SU-DHL-6 (cell line): ENCODE measurements at regions not wholly inside any gene's neighbourhood (a gene's known extent, or its start where the extent isn't known, plus 50 kb on each side); places are given as distances from the start of the nearest gene placed in this dataset.

Experiments
- H2AFZ ChIP-seq: fragments of 200-600 bp; sonication (generic); 2 replicates; pipeline ENCODE4 v1.6.1; 2014; ENCODE audit warnings: low read depth, mild to moderate bottlenecking, moderate library complexity, mixed read lengths, antibody characterized with exemption, low read length; ENCODE audit not compliant: severe bottlenecking
- H3F3A ChIP-seq: fragments of 200-600 bp; shearing (Covaris generic); 2 replicates; pipeline ENCODE4 v1.6.0; 2016; ENCODE audit warnings: antibody characterized with exemption, mild to moderate bottlenecking; ENCODE audit not compliant: insufficient read depth
- H3K27ac ChIP-seq: fragments of 200-600 bp; sonication (generic); 2 replicates; pipeline ENCODE4 v1.5.1; 2016; ENCODE audit warnings: low read depth, mild to moderate bottlenecking, low read length, moderate library complexity, mixed read lengths
- H3K27me3 ChIP-seq: fragments of 200-600 bp; sonication (generic), shearing (Covaris generic); 2 replicates; pipeline ENCODE4 v1.6.0; 2014; ENCODE audit warnings: mild to moderate bottlenecking, low read length
- H3K36me3 ChIP-seq: fragments of 200-600 bp; sonication (generic); 2 replicates; pipeline ENCODE4 v1.6.1; 2014; ENCODE audit warnings: mild to moderate bottlenecking, low read length, mixed read lengths
- H3K4me2 ChIP-seq: fragments of 300-600, 200-600 bp; shearing (Covaris generic), sonication (generic); 2 replicates; pipeline ENCODE4 v1.6.0; 2014; ENCODE audit warnings: low read length, low read depth, mild to moderate bottlenecking; ENCODE audit not compliant: poor library complexity, severe bottlenecking
- H3K4me3 ChIP-seq: fragments of 200-600 bp; sonication (generic); 2 replicates; pipeline ENCODE4 v1.5.1; 2014; ENCODE audit warnings: antibody characterized with exemption, low read length, mild to moderate bottlenecking, mixed read lengths; ENCODE audit not compliant: insufficient read depth, poor library complexity, severe bottlenecking
- H3K79me2 ChIP-seq: fragments of 200-600 bp; sonication (generic); 2 replicates; pipeline ENCODE4 v1.6.1; 2014; ENCODE audit warnings: mild to moderate bottlenecking, low read length, moderate library complexity; ENCODE audit not compliant: insufficient read depth
- H3K9ac ChIP-seq: fragments of 200-600 bp; sonication (generic); 2 replicates; pipeline ENCODE4 v1.7.0; 2014; ENCODE audit warnings: mild to moderate bottlenecking, low read length
- H3K9me2 ChIP-seq: fragments of 200-600 bp; sonication (generic); replicated peaks from 2 replicates; pipeline ENCODE4 v1.6.1; 2014; ENCODE audit warnings: low read length; ENCODE audit not compliant: insufficient read depth
- H3K9me3 ChIP-seq: fragments of 200-600 bp; sonication (generic); 2 replicates; pipeline ENCODE4 v1.6.1; 2014; ENCODE audit warnings: low read length, mixed read lengths; ENCODE audit not compliant: insufficient read depth
- H4K20me1 ChIP-seq: fragments of 200-600 bp; sonication (generic); 2 replicates; pipeline ENCODE4 v1.6.1; 2014; ENCODE audit warnings: low read depth, mild to moderate bottlenecking, antibody characterized with exemption, low read length, moderate library complexity, mixed read lengths
- EZH2phosphoT487 ChIP-seq: fragments of 200-600 bp; sonication (generic), shearing (Covaris generic); conservative IDR thresholded peaks from 2 replicates; pipeline ENCODE4 v1.6.1; 2018; ENCODE audit warnings: mild to moderate bottlenecking, antibody characterized with exemption, low read length, moderate library complexity, mixed read lengths
- TF ChIP-seq, protein P1 (sequence below): fragments of 200-600 bp; sonication (generic); IDR thresholded peaks from one replicate; pipeline ENCODE4 v1.5.1; 2017; ENCODE audit warnings: antibody characterized with exemption, mild to moderate bottlenecking, low read length, moderate library complexity; ENCODE audit not compliant: insufficient read depth, poor library complexity, severe bottlenecking

GRCh38 chr12:41966916-41967315 is 177.8 kb downstream of the GXYLT1 start:
- Histone ChIP-seq H4K20me1 (no peaks in the 10 kb centered on the region), H3K9me3 (no peaks in the 10 kb centered on the region), H3K27me3 (no peaks in the 10 kb centered on the region), H2AFZ (no peak overlapping the region), H3K9ac (no peak overlapping the region), H3K27ac (no peak overlapping the region), H3K36me3 (no peaks in the 10 kb centered on the region), H3K9me2 (no peaks in the 10 kb centered on the region), H3F3A (no peaks in the 10 kb centered on the region), H3K79me2 (no peaks in the 10 kb centered on the region), H3K4me3 (no peak overlapping the region), H3K4me2 (no peak overlapping the region)
- TF ChIP-seq EZH2phosphoT487 = no peak
- TF ChIP-seq, protein P1, sequence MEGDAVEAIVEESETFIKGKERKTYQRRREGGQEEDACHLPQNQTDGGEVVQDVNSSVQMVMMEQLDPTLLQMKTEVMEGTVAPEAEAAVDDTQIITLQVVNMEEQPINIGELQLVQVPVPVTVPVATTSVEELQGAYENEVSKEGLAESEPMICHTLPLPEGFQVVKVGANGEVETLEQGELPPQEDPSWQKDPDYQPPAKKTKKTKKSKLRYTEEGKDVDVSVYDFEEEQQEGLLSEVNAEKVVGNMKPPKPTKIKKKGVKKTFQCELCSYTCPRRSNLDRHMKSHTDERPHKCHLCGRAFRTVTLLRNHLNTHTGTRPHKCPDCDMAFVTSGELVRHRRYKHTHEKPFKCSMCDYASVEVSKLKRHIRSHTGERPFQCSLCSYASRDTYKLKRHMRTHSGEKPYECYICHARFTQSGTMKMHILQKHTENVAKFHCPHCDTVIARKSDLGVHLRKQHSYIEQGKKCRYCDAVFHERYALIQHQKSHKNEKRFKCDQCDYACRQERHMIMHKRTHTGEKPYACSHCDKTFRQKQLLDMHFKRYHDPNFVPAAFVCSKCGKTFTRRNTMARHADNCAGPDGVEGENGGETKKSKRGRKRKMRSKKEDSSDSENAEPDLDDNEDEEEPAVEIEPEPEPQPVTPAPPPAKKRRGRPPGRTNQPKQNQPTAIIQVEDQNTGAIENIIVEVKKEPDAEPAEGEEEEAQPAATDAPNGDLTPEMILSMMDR = no peak

GRCh38 chr12:41966001-41966400 is 178.7 kb downstream of the GXYLT1 start:
- no peaks in the 10 kb centered on the region for H3K9me3 ChIP-seq
- no peak overlapping the region for H3K4me3 ChIP-seq
- TF ChIP-seq, protein P1 = no peak
- TF ChIP-seq EZH2phosphoT487 = no peak
- H3K27ac ChIP-seq = no peak overlapping the region
- no peak overlapping the region for H3K9ac ChIP-seq
- H3K4me2 ChIP-seq = no peak overlapping the region
- H3K9me2 ChIP-seq = no peaks in the 10 kb centered on the region
- no peaks in the 10 kb centered on the region for H3F3A ChIP-seq
- H3K36me3 ChIP-seq = no peaks in the 10 kb centered on the region
- no peaks in the 10 kb centered on the region for H4K20me1 ChIP-seq
- H3K27me3 ChIP-seq = no peaks in the 10 kb centered on the region
- no peaks in the 10 kb centered on the region for H3K79me2 ChIP-seq
- H2AFZ ChIP-seq = no peak overlapping the region

DNA sequence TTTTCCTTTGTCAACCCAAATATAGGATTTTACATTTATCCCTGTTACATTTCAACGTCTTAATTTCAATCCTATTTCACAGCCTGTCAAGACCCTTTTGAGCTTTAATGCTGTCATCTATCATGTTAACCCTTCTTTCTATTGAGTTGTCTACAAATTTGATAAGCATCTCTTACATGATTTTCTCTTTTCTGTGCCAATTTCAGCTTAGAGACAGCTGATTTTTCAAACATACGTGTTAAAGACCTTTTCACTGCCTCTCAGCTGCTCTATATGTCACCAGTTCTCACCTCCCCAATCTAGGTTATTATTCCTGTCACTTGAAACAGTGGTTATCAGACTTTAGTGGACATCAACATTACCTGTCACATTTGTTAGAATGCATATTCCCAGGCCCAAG is 181.3 kb downstream of the GXYLT1 start:
- no peak for TF ChIP-seq EZH2phosphoT487
- TF ChIP-seq, protein P1 = no peak
- Histone ChIP-seq H3K79me2 (no peaks in the 10 kb centered on the region), H3K4me2 (no peak overlapping the region), H3K4me3 (no peak overlapping the region), H3F3A (no peaks in the 10 kb centered on the region), H3K9me2 (no peaks in the 10 kb centered on the region), H4K20me1 (no peaks in the 10 kb centered on the region), H3K27me3 (no peaks in the 10 kb centered on the region), H3K9ac (no peak overlapping the region), H3K27ac (no peak overlapping the region), H3K36me3 (no peaks in the 10 kb centered on the region), H2AFZ (no peak overlapping the region), H3K9me3 (no peaks in the 10 kb centered on the region)

DNA sequence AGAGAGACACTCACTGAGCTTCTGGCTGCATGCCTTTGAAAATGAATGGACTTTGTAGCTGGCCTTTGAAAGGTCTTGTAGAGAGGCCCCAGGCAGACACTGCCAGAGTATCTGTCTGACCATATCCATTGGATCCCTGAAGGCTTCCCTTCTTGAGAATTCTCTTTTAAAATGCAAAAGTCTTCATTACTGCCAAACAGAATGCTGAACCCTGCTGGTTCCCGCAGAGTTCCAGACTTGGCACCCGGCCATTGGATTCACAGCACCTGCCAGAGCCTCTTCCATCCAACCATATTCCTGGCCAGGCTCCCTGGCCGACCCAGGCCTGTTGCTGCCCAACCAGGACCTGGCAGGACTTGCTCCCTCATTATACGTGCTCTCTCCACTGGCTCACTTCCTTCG is 182.5 kb downstream of the GXYLT1 start:
- Histone ChIP-seq H3K9me2 (no peaks in the 10 kb centered on the region), H2AFZ (no peak overlapping the region), H3K4me3 (no peak overlapping the region), H3K79me2 (no peaks in the 10 kb centered on the region), H3K9me3 (no peaks in the 10 kb centered on the region), H3K36me3 (no peaks in the 10 kb centered on the region), H4K20me1 (no peaks in the 10 kb centered on the region), H3K27ac (no peak overlapping the region), H3F3A (no peaks in the 10 kb centered on the region), H3K4me2 (no peak overlapping the region), H3K9ac (no peak overlapping the region), H3K27me3 (no peaks in the 10 kb centered on the region)
- TF ChIP-seq EZH2phosphoT487 = no peak
- TF ChIP-seq, protein P1 = no peak
